Duodenal mucosa (tissue), 2 donors: ENCODE measurements at regions not wholly inside any gene's neighbourhood (a gene's known extent, or its start where the extent isn't known, plus 50 kb on each side); places are given as distances from the start of the nearest gene placed in this dataset.

Experiments
- H3K27ac ChIP-seq: one replicate; pipeline ENCODE4 v1.7.0; 2013; ENCODE audit warnings: low read depth, low read length
- H3K27me3 ChIP-seq, 2 donors: one replicate each; pipeline ENCODE4 v1.7.0; 2013; ENCODE audit warnings: low read length in 2 of 2, control low read depth in 1 of 2; ENCODE audit not compliant: insufficient read depth in 2 of 2, control insufficient read depth in 1 of 2
- H3K36me3 ChIP-seq, 2 donors: one replicate each; pipeline ENCODE4 v1.7.0; 2013; ENCODE audit warnings: low read length in 2 of 2, control low read depth in 1 of 2; ENCODE audit not compliant: insufficient read depth in 2 of 2, control insufficient read depth in 1 of 2
- H3K4me1 ChIP-seq, 2 donors: one replicate each; pipeline ENCODE4 v1.7.0; 2013; ENCODE audit warnings: low read length in 2 of 2, control low read depth in 1 of 2; ENCODE audit not compliant: insufficient read depth in 2 of 2, control insufficient read depth in 1 of 2
- H3K4me3 ChIP-seq, 2 donors: one replicate each; pipeline ENCODE4 v1.7.0; 2013; ENCODE audit warnings: low read length in 2 of 2, low read depth in 1 of 2
- H3K9ac ChIP-seq, 2 donors: one replicate each; pipeline ENCODE4 v1.7.0; 2013; ENCODE audit warnings: low read length in 2 of 2, low read depth in 1 of 2
- H3K9me3 ChIP-seq, 2 donors: one replicate each; pipeline ENCODE4 v1.7.0; 2013; ENCODE audit warnings: low read length in 2 of 2, control low read depth in 1 of 2; ENCODE audit not compliant: control insufficient read depth in 1 of 2

- Histone ChIP-seq H3K9me3 (no peaks in the 10 kb centered on the region), H3K27ac (no peak overlapping the region), H3K27me3 (no peaks in the 10 kb centered on the region), H3K9ac (no peak overlapping the region), H3K4me1 (peaks cover 0 to 6% of the 10 kb centered on the region in 2 donors), H3K36me3 (no peaks in the 10 kb centered on the region), H3K4me3 (no peak overlapping the region)
These were observed 390.2 kb downstream of the HDGFL1 start for GRCh38 chr6:22959571-22959970.

- no peak overlapping the region for H3K9ac ChIP-seq
- no peaks in the 10 kb centered on the region for H3K4me1 ChIP-seq
- no peaks in the 10 kb centered on the region for H3K27me3 ChIP-seq
- no peak overlapping the region for H3K4me3 ChIP-seq
- no peaks in the 10 kb centered on the region for H3K9me3 ChIP-seq
- H3K27ac ChIP-seq, result no peak overlapping the region
- no peaks in the 10 kb centered on the region for H3K36me3 ChIP-seq
These were observed 395.0 kb downstream of the HDGFL1 start for GRCh38 chr6:22964334-22964733.

GRCh38 chr6:22965889-22966288 lies 396.5 kb downstream of the HDGFL1 start:
- H3K4me1 ChIP-seq, result no peaks in the 10 kb centered on the region
- H3K27me3 ChIP-seq, result no peaks in the 10 kb centered on the region
- H3K9me3 ChIP-seq, result no peaks in the 10 kb centered on the region
- H3K4me3 ChIP-seq, result no peak overlapping the region
- no peak overlapping the region for H3K9ac ChIP-seq
- H3K27ac ChIP-seq, result no peak overlapping the region
- H3K36me3 ChIP-seq, result no peaks in the 10 kb centered on the region

GRCh38 chr6:22966691-22967422 lies 397.5 kb downstream of the HDGFL1 start:
- no peak overlapping the region for H3K27ac ChIP-seq
- H3K4me3 ChIP-seq, result no peak overlapping the region
- H3K9me3 ChIP-seq, result no peaks in the 10 kb centered on the region
- H3K36me3 ChIP-seq, result no peaks in the 10 kb centered on the region
- no peaks in the 10 kb centered on the region for H3K27me3 ChIP-seq
- H3K4me1 ChIP-seq, result no peaks in the 10 kb centered on the region
- no peak overlapping the region for H3K9ac ChIP-seq

DNA sequence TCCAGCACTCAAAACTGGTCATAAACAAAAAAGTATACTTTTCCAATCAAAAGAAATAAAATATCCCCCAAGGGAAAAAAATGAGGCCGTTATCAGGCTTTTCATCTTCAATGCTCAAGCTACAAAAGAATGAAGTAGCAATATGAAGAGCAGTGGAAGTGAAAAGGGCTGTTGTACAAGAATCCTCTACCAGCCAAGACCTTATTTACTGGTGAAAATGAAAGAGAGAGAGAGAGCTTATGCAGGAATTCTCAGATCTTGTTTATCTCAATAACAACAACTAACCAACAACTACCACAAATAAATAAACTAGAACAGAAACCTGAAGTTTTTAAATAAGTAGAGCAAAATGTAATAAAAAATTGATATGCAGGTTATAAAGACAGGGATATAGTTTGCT lies 400.6 kb downstream of the HDGFL1 start:
- H3K27me3 ChIP-seq, result no peaks in the 10 kb centered on the region
- no peaks in the 10 kb centered on the region for H3K4me1 ChIP-seq
- H3K9ac ChIP-seq, result no peak overlapping the region
- H3K27ac ChIP-seq, result no peak overlapping the region
- H3K9me3 ChIP-seq, result no peaks in the 10 kb centered on the region
- H3K36me3 ChIP-seq, result no peaks in the 10 kb centered on the region
- H3K4me3 ChIP-seq, result no peak overlapping the region

GRCh38 chr6:22972771-22973170 lies 403.4 kb downstream of the HDGFL1 start:
- Histone ChIP-seq H3K36me3 (no peaks in the 10 kb centered on the region), H3K9me3 (no peaks in the 10 kb centered on the region), H3K27ac (no peak overlapping the region), H3K4me1 (no peaks in the 10 kb centered on the region), H3K9ac (no peak overlapping the region), H3K27me3 (no peaks in the 10 kb centered on the region), H3K4me3 (no peak overlapping the region)

GRCh38 chr6:22975079-22975478 lies 405.7 kb downstream of the HDGFL1 start:
- H3K27me3 ChIP-seq, result no peaks in the 10 kb centered on the region

GRCh38 chr6:22980446-22980845 lies 411.1 kb downstream of the HDGFL1 start:
- Histone ChIP-seq H3K4me1 (no peaks in the 10 kb centered on the region), H3K9ac (no peak overlapping the region), H3K9me3 (no peaks in the 10 kb centered on the region), H3K27ac (no peak overlapping the region), H3K4me3 (no peak overlapping the region), H3K36me3 (no peaks in the 10 kb centered on the region), H3K27me3 (no peaks in the 10 kb centered on the region)

More at GRCh38 chr6:22975079-22975478, 405.7 kb downstream of the HDGFL1 start:
- no peaks in the 10 kb centered on the region for H3K36me3 ChIP-seq
- H3K4me1 ChIP-seq, result no peaks in the 10 kb centered on the region
- H3K27ac ChIP-seq, result no peak overlapping the region
- no peak overlapping the region for H3K9ac ChIP-seq
- H3K4me3 ChIP-seq, result no peak overlapping the region
- no peaks in the 10 kb centered on the region for H3K9me3 ChIP-seq

DNA sequence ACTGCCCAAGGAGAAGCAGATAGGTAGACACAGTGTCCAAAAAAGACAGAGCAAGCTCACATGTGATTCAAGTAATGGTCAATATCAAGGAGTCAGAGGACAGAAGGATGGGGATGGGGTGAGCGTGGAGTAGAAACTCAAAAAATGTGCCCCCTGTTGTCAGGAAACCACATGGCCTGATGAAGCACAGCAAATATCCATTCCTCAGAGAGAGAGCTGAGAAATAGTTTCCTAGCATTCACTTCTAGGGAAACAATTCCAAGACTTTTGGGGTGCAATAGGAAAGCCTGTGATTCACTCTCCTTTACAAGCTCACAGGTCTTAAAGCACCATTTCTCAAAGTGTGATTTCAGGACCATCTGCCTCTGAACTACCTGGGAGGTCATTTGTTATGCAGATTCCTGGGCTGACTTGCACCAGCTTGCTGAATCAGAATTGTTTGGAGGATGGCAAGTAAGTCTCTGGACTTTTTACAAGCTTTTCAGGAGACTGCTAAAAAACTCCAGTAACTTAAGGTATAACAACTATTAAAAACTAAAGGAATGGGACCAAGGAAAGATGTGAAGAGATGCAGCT lies 432.8 kb downstream of the HDGFL1 start:
- Histone ChIP-seq H3K36me3 (no peaks in the 10 kb centered on the region), H3K9ac (no peak overlapping the region), H3K27me3 (no peaks in the 10 kb centered on the region), H3K4me1 (no peaks in the 10 kb centered on the region), H3K9me3 (no peaks in the 10 kb centered on the region), H3K27ac (no peak overlapping the region), H3K4me3 (no peak overlapping the region)

DNA sequence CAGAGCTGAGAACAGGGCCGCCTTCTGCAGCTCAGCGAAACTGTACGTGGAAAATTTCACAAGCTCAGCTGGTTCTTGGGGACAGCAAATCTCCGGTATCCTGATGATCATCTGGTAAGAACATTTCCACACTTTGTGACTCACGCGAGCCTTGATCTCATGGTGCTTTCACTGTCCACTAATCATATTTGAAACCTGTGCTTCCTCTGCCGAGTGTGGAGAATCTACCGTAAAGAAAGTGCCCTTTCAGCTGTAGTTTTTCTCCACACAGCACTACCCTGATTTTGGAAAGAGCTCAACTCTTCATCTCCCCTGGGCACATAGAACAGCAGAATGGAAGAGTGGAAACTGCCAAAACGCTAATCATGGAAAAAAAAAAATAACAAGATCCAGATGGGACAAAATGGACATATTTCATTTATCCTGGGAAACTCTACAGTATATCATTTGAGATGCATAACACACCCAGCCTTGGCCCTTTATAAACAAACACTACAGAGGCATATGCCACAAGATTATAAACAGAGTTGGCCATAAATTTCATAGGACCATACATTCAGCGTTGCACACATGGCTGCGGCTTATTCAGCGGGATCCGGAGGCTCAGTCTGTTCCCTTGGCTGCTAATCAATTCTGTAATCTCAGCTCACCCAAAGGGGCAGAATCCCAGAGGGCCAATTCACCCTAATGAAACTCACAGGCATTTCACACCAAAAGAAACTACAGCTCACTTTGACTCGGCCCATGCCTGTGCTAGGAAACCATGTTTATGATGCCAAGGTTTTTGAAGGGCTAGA lies 434.5 kb downstream of the HDGFL1 start:
- no peaks in the 10 kb centered on the region for H3K36me3 ChIP-seq
- no peak overlapping the region for H3K4me3 ChIP-seq
- no peaks in the 10 kb centered on the region for H3K9me3 ChIP-seq
- no peak overlapping the region for H3K27ac ChIP-seq
- no peak overlapping the region for H3K9ac ChIP-seq
- H3K4me1 ChIP-seq, result no peaks in the 10 kb centered on the region
- no peaks in the 10 kb centered on the region for H3K27me3 ChIP-seq
